Neural crest cell (in vitro differentiated cells): ENCODE measurements at regions not wholly inside any gene's neighbourhood (a gene's known extent, or its start where the extent isn't known, plus 50 kb on each side); places are given as distances from the start of the nearest gene placed in this dataset.

Experiments used
- DNase-seq: peaks from one replicate; pipeline ENCODE4 v3.0.0; 2021; ENCODE audit warnings: low read depth, mixed read lengths, low spot score
- H3K27ac Mint-ChIP-seq: one replicate; pipeline ENCODE4 v1.8.0; 2021; ENCODE audit warnings: mild to moderate bottlenecking, mixed read lengths; ENCODE audit not compliant: unreplicated experiment
- H3K27me3 Mint-ChIP-seq: 2 replicates; pipeline ENCODE4 v1.8.0; 2021; ENCODE audit warnings: low read depth, mild to moderate bottlenecking, mixed read lengths
- H3K36me3 Mint-ChIP-seq: 2 replicates; pipeline ENCODE4 v1.8.0; 2021; ENCODE audit warnings: low read depth, mild to moderate bottlenecking, mixed read lengths
- H3K4me1 Mint-ChIP-seq: 2 replicates; pipeline ENCODE4 v1.8.0; 2021; ENCODE audit warnings: mixed read lengths
- H3K4me3 Mint-ChIP-seq: one replicate; pipeline ENCODE4 v1.8.0; 2021; ENCODE audit warnings: mild to moderate bottlenecking, mixed read lengths
- H3K9me3 Mint-ChIP-seq: 2 replicates; pipeline ENCODE4 v1.8.0; 2021; ENCODE audit warnings: mixed read lengths
- CTCF ChIP-seq: fragments of 200-600 bp; sonication (generic); conservative IDR thresholded peaks from 2 replicates; pipeline ENCODE4 v1.5.0; 2021; ENCODE audit warnings: antibody characterized with exemption, mild to moderate bottlenecking

GRCh38 chr2:217114117-217114516 lies 254.3 kb upstream of the TNP1 start:
- Mint-ChIP-seq H3K36me3 (no peaks in the 10 kb centered on the region), H3K4me1 (peaks cover 7% of the 10 kb centered on the region), H3K9me3 (no peaks in the 10 kb centered on the region), H3K27ac (peak overlapping the region; percentile 40), H3K27me3 (no peaks in the 10 kb centered on the region), H3K4me3 (no peak overlapping the region)
- DNase-seq: no peak
- no peak for TF ChIP-seq CTCF

- no peak for DNase-seq
- H3K4me1 Mint-ChIP-seq: peaks cover 7% of the 10 kb centered on the region
- no peaks in the 10 kb centered on the region for H3K9me3 Mint-ChIP-seq
- H3K27ac Mint-ChIP-seq: no peak overlapping the region
- no peaks in the 10 kb centered on the region for H3K36me3 Mint-ChIP-seq
- H3K4me3 Mint-ChIP-seq: no peak overlapping the region
- TF ChIP-seq CTCF: no peak
- no peaks in the 10 kb centered on the region for H3K27me3 Mint-ChIP-seq
Measured at GRCh38 chr2:217113491-217113890, 253.6 kb upstream of the TNP1 start.

- TF ChIP-seq CTCF: no peak
Measured at GRCh38 chr2:217110550-217110949, 250.7 kb upstream of the TNP1 start.

GRCh38 chr2:217108575-217109027 lies 248.7 kb upstream of the TNP1 start:
- H3K36me3 Mint-ChIP-seq: no peaks in the 10 kb centered on the region
- no peak for DNase-seq
- no peak for TF ChIP-seq CTCF
- H3K4me1 Mint-ChIP-seq: peaks cover 8% of the 10 kb centered on the region
- H3K9me3 Mint-ChIP-seq: peaks cover 5% of the 10 kb centered on the region
- H3K4me3 Mint-ChIP-seq: no peak overlapping the region
- no peaks in the 10 kb centered on the region for H3K27me3 Mint-ChIP-seq
- no peak overlapping the region for H3K27ac Mint-ChIP-seq

More at GRCh38 chr2:217110550-217110949, 250.7 kb upstream of the TNP1 start:
- Mint-ChIP-seq H3K4me3 (no peak overlapping the region), H3K4me1 (peaks cover 8% of the 10 kb centered on the region), H3K27ac (no peak overlapping the region), H3K9me3 (peaks cover 2% of the 10 kb centered on the region), H3K36me3 (no peaks in the 10 kb centered on the region), H3K27me3 (no peaks in the 10 kb centered on the region)
- DNase-seq: no peak

GRCh38 chr2:217108086-217108485 lies 248.2 kb upstream of the TNP1 start:
- no peak for DNase-seq

More at GRCh38 chr2:217108086-217108485, 248.2 kb upstream of the TNP1 start:
- no peak for TF ChIP-seq CTCF
- Mint-ChIP-seq H3K9me3 (peaks cover 5% of the 10 kb centered on the region), H3K27me3 (no peaks in the 10 kb centered on the region), H3K4me3 (no peak overlapping the region), H3K27ac (no peak overlapping the region), H3K4me1 (peaks cover 8% of the 10 kb centered on the region), H3K36me3 (no peaks in the 10 kb centered on the region)
